Endothelial cell of umbilical vein (primary cell): ENCODE measurements at regions not wholly inside any gene's neighbourhood (a gene's known extent, or its start where the extent isn't known, plus 50 kb on each side); places are given as distances from the start of the nearest gene placed in this dataset.

Experiments
- BruUV-seq: library from RNA; stranded (reverse); fragments of 400-500 nt; replicated peaks from 2 replicates; lab custom pipeline; 2021; lab: Mats Ljungman, UMichigan
- CTCF ChIA-PET: fragments of 300-600, 350-600 bp; sonication (Branson Sonifier 250); formaldehyde crosslinking; loops from one replicate; lab custom pipeline; 2021; ENCODE audit warnings: antibody characterized with exemption, inconsistent platforms; lab: Charles Lee
- POLR2A ChIA-PET: fragments of 300-600, 350-600 bp; sonication (Branson Sonifier 250); formaldehyde crosslinking; loops from one replicate; lab custom pipeline; 2021; ENCODE audit warnings: antibody characterized with exemption, inconsistent platforms; lab: Charles Lee
- DNase-seq: peaks from one replicate; pipeline ENCODE4 v3.0.0-alpha.2; 2011; ENCODE audit warnings: low read depth, low spot score
- FAIRE-seq: peaks from 2 replicates; lab custom pipeline; 2011; peaks lifted over from hg19 to GRCh38; lab: Jason Lieb, UNC
- H2AFZ ChIP-seq: 2 replicates; pipeline ENCODE4 v1.6.0; 2012; ENCODE audit warnings: low read depth, low read length, control low read depth, inconsistent platforms
- H3K27ac ChIP-seq: 2 replicates; pipeline ENCODE4 v1.5.1; 2011; ENCODE audit warnings: low read depth, mild to moderate bottlenecking, control low read depth, low read length, moderate library complexity; ENCODE audit not compliant: insufficient read depth
- H3K27me3 ChIP-seq, 2 experiments: 2 replicates each; pipeline versions ENCODE4 v1.6.0 to v1.6.1; 2011; ENCODE audit warnings: low read length in 2 of 2, mixed read lengths in 1 of 2; ENCODE audit not compliant: control insufficient read depth in 2 of 2, insufficient read depth in 2 of 2
- H3K36me3 ChIP-seq, 2 experiments: 2 replicates in 1 of 2; 3 replicates in 1 of 2; pipeline ENCODE4 v1.5.1; 2011; ENCODE audit warnings: low read length in 2 of 2, mild to moderate bottlenecking in 1 of 2, moderate library complexity in 1 of 2; ENCODE audit not compliant: control insufficient read depth in 2 of 2, insufficient read depth in 2 of 2; ENCODE audit errors: extremely low read depth in 1 of 2
- H3K4me1 ChIP-seq: 3 replicates; pipeline ENCODE4 v1.5.1; 2011; ENCODE audit warnings: mild to moderate bottlenecking, low read length; ENCODE audit not compliant: control insufficient read depth, insufficient read depth; ENCODE audit errors: extremely low read depth
- H3K4me2 ChIP-seq: 2 replicates; pipeline ENCODE4 v1.6.1; 2011; ENCODE audit warnings: low read length, control low read depth, mixed read lengths; ENCODE audit not compliant: insufficient read depth
- H3K4me3 ChIP-seq, 3 experiments: fragments of 200-600 bp in 1 of 3; sonication (generic), shearing (Covaris generic) in 1 of 3; replicated peaks in 1 of 3; 2 replicates each; pipeline ENCODE4 v1.5.1; 2011 to 2016; ENCODE audit warnings: control low read depth in 3 of 3, low read length in 3 of 3, mild to moderate bottlenecking in 2 of 3, inconsistent platforms in 1 of 3, low read depth in 1 of 3, moderate library complexity in 1 of 3; ENCODE audit not compliant: insufficient read depth in 1 of 3
- H3K79me2 ChIP-seq: 2 replicates; pipeline ENCODE4 v1.6.0; 2012; ENCODE audit warnings: low read length, inconsistent platforms; ENCODE audit not compliant: control insufficient read depth, insufficient read depth
- H3K9ac ChIP-seq: replicated peaks from 2 replicates; pipeline ENCODE3; 2011; ENCODE audit warnings: low read length, control low read depth; ENCODE audit not compliant: insufficient read depth; ENCODE audit errors: extremely low read depth
- H3K9me1 ChIP-seq: replicated peaks from 3 replicates; pipeline ENCODE4 v1.6.0; 2011; ENCODE audit warnings: mild to moderate bottlenecking, low read length; ENCODE audit not compliant: control insufficient read depth, insufficient read depth; ENCODE audit errors: extremely low read depth
- H3K9me3 ChIP-seq: replicated peaks from 2 replicates; pipeline ENCODE4 v1.5.1; 2012; ENCODE audit warnings: low read length, inconsistent platforms; ENCODE audit not compliant: control insufficient read depth, insufficient read depth
- H4K20me1 ChIP-seq: replicated peaks from 2 replicates; pipeline ENCODE3; 2011; ENCODE audit warnings: mild to moderate bottlenecking, low read length; ENCODE audit not compliant: control insufficient read depth, insufficient read depth; ENCODE audit errors: extremely low read depth
- EZH2 ChIP-seq: IDR thresholded peaks from 2 replicates; pipeline ENCODE4 v1.6.1; 2012; ENCODE audit warnings: borderline replicate concordance, low read depth, mild to moderate bottlenecking, moderate library complexity, low read length, inconsistent platforms; ENCODE audit not compliant: severe bottlenecking
- FOS ChIP-seq: IDR thresholded peaks from 2 replicates; pipeline ENCODE4 v1.6.1; 2011; ENCODE audit warnings: mild to moderate bottlenecking, low read length, moderate library complexity, borderline replicate concordance; ENCODE audit not compliant: insufficient read depth
- GATA2 ChIP-seq: IDR thresholded peaks from 2 replicates; pipeline ENCODE4 v1.7.0; 2011; ENCODE audit warnings: low read depth, mild to moderate bottlenecking, moderate library complexity, mixed read lengths, low read length; ENCODE audit not compliant: insufficient read length, insufficient read depth
- JUN ChIP-seq: IDR thresholded peaks from 2 replicates; pipeline ENCODE4 v1.6.1; 2011; ENCODE audit warnings: borderline replicate concordance, low read depth; ENCODE audit not compliant: insufficient read length, insufficient read depth
- MAX ChIP-seq: IDR thresholded peaks from 2 replicates; pipeline ENCODE4 v1.6.1; 2011; ENCODE audit not compliant: insufficient read depth, insufficient read length
- MYC ChIP-seq: IDR thresholded peaks from one replicate; pipeline ENCODE4 v1.6.1; 2011; ENCODE audit warnings: mild to moderate bottlenecking, low read depth, low read length
- POLR2A ChIP-seq: IDR thresholded peaks from 2 replicates; pipeline ENCODE4 v1.6.1; 2012; ENCODE audit warnings: low read depth, mild to moderate bottlenecking, control low read depth, low read length
- POLR2AphosphoS5 ChIP-seq: IDR thresholded peaks from 2 replicates; pipeline ENCODE4 v1.6.1; 2012; ENCODE audit warnings: low read depth, mild to moderate bottlenecking, control low read depth, low read length, moderate library complexity; ENCODE audit not compliant: insufficient read depth
- dilution Hi-C: fragments of 300-500 bp; cut with MboI; formaldehyde crosslinking; loops from one replicate; pipeline ENCODE4 v1.15.0; 2019; ENCODE audit warnings: low sequenced_read_pairs; ENCODE audit not compliant: extremely low pct_ligation_motif_present
- intact Hi-C: fragments of 100-400 bp; cut with micrococcal nuclease; formaldehyde crosslinking; loops from one replicate; pipeline ENCODE4 v1.10.0; 2022
- TF ChIP-seq, protein P1 (sequence below), 2 donors: IDR thresholded peaks; 1 replicate in 1 of 2; 2 replicates in 1 of 2; pipeline ENCODE4 v1.5.1; 2011; ENCODE audit warnings: low read length in 2 of 2, mild to moderate bottlenecking in 2 of 2, moderate library complexity in 2 of 2, control low read depth in 1 of 2, inconsistent platforms in 1 of 2, low read depth in 1 of 2; ENCODE audit not compliant: insufficient read depth in 1 of 2; ENCODE audit errors: extremely low read depth in 1 of 2

DNA sequence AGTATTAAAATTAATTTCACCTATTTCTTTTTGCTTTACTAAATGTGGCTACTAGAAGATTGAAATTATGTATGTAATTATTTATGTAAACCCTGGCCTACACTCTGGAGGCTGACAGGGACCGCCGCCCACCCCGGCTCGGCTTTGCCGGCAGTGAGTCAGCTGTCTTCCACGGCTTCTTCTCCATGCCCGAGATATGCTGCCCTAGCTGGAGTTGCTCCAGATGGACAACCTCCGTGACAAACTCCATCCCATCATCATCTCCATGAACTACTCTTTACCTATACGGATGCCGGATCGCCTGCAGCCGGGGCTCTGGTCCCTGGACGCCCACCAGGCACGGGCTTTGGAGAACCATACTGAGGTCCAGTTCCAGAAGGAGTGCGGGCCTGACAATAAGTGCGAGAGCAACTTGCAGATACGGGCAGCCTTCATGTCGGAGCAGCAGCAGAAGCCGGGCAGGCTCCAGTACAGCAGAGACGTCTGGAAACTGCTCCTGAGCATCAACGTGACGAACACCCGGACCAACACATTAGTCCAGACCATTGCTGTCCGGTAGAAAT is 86.9 kb upstream of the NID2 start:
- FAIRE-seq (no peak), DNase-seq (no peak)
- Histone ChIP-seq H3K27me3 (peaks cover 0 to 2% of the 10 kb centered on the region in 2 experiments), H4K20me1 (no peaks in the 10 kb centered on the region), H3K9me1 (no peaks in the 10 kb centered on the region), H3K9ac (no peak overlapping the region), H3K4me2 (no peak overlapping the region), H3K4me3 (no peak overlapping the region), H3K4me1 (no peaks in the 10 kb centered on the region), H3K9me3 (no peaks in the 10 kb centered on the region), H3K27ac (no peak overlapping the region), H3K36me3 (no peaks in the 10 kb centered on the region), H2AFZ (no peak overlapping the region), H3K79me2 (no peaks in the 10 kb centered on the region)
- ChIA-PET CTCF (no interaction called here), POLR2A (no interaction called here)
- dilution Hi-C loops = no loop called here
- intact Hi-C loops = no loop called here
- BruUV-seq = no TSS peak
- TF ChIP-seq, protein P1, sequence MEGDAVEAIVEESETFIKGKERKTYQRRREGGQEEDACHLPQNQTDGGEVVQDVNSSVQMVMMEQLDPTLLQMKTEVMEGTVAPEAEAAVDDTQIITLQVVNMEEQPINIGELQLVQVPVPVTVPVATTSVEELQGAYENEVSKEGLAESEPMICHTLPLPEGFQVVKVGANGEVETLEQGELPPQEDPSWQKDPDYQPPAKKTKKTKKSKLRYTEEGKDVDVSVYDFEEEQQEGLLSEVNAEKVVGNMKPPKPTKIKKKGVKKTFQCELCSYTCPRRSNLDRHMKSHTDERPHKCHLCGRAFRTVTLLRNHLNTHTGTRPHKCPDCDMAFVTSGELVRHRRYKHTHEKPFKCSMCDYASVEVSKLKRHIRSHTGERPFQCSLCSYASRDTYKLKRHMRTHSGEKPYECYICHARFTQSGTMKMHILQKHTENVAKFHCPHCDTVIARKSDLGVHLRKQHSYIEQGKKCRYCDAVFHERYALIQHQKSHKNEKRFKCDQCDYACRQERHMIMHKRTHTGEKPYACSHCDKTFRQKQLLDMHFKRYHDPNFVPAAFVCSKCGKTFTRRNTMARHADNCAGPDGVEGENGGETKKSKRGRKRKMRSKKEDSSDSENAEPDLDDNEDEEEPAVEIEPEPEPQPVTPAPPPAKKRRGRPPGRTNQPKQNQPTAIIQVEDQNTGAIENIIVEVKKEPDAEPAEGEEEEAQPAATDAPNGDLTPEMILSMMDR (IDR thresholded peaks at IDR 0.05; ENCODE audit: extremely low read depth in 1 of 2, insufficient read depth in 1 of 2, low read depth in 1 of 2, low read length in 2 of 2) = no peak
- no peak for TF ChIP-seq MAX
- TF ChIP-seq POLR2A = no peak
- no peak for TF ChIP-seq MYC
- TF ChIP-seq POLR2AphosphoS5 = no peak
- no peak for TF ChIP-seq JUN
- no peak for TF ChIP-seq EZH2
- TF ChIP-seq GATA2 = no peak
- no peak for TF ChIP-seq FOS
